Kidney tubule cell (primary cell): ENCODE measurements at regions not wholly inside any gene's neighbourhood (a gene's known extent, or its start where the extent isn't known, plus 50 kb on each side); places are given as distances from the start of the nearest gene placed in this dataset.
"Not testable (repeated sequence)": the region's sequence is repeated elsewhere in the genome, so short reads cannot be mapped to it uniquely, and the experiment has no call there.

Source experiments
- DNase-seq: peaks from one replicate; pipeline ENCODE4 v3.0.0-alpha.2; 2018; ENCODE audit warnings: low spot score

GRCh38 chr1:211206981-211207380, 52.2 kb upstream of the RCOR3 start:
- DNase-seq: no peak

GRCh38 chr1:211200311-211200710, 58.9 kb upstream of the RCOR3 start:
- no peak for DNase-seq

GRCh38 chr1:211198880-211199279, 60.3 kb upstream of the RCOR3 start:
- DNase-seq: no peak

GRCh38 chr1:211198111-211198510, 61.1 kb upstream of the RCOR3 start:
- DNase-seq: peak; percentile 34

GRCh38 chr1:211196880-211197279, 62.3 kb upstream of the RCOR3 start:
- no peak for DNase-seq

- no peak for DNase-seq
Observed at GRCh38 chr1:211194826-211195225, 60.9 kb upstream of the KCNH1 start.

- DNase-seq: no peak
Observed at GRCh38 chr1:211192227-211192626, 58.3 kb upstream of the KCNH1 start.

GRCh38 chr1:211188721-211189120, 54.8 kb upstream of the KCNH1 start:
- not testable (repeated sequence) for DNase-seq

- DNase-seq: no peak
Observed at GRCh38 chr1:211183747-211184313, 49.9 kb upstream of the KCNH1 start.
